ENCODE measurements at regions not wholly inside any gene's neighbourhood (a gene's known extent, or its start where the extent isn't known, plus 50 kb on each side); places are given as distances from the start of the nearest gene placed in this dataset.

GRCh38 chr20:52746770-52747169 lies 225.4 kb upstream of the TSHZ2 start:
- WGBS: 82% methylated on average over 6 of the region's 6 CpGs
- Histone ChIP-seq H3K36me3 (no peaks in the 10 kb centered on the region), H3K27ac (no peak overlapping the region), H3K4me1 (replicated peaks) (no peaks in the 10 kb centered on the region), H3K9me3 (no peaks in the 10 kb centered on the region), H3K27me3 (replicated peaks; ENCODE audit: insufficient read depth) (no peaks in the 10 kb centered on the region), H3K4me3 (no peak overlapping the region)
- DNase-seq (ENCODE audit: low spot score): no peak
- intact Hi-C loops (cut with DNase I): no loop called here
- TF ChIP-seq POLR2A (IDR thresholded peaks at IDR 0.05) (no peak), CTCF (IDR thresholded peaks at IDR 0.05) (no peak), POLR2AphosphoS5 (IDR thresholded peaks at IDR 0.05) (no peak)

GRCh38 chr20:52746190-52746589 lies 226.0 kb upstream of the TSHZ2 start:
- no peaks in the 10 kb centered on the region for H3K4me1 ChIP-seq (replicated peaks)
- no peaks in the 10 kb centered on the region for H3K9me3 ChIP-seq
- TF ChIP-seq POLR2A (IDR thresholded peaks at IDR 0.05) (no peak), POLR2AphosphoS5 (IDR thresholded peaks at IDR 0.05) (no peak)
- WGBS: 94% methylated on average over 6 of the region's 6 CpGs
- H3K27me3 ChIP-seq (replicated peaks; ENCODE audit: insufficient read depth): no peaks in the 10 kb centered on the region
- H3K4me3 ChIP-seq: no peak overlapping the region
- H3K36me3 ChIP-seq: no peaks in the 10 kb centered on the region
- no peak for DNase-seq (ENCODE audit: low spot score)
- H3K27ac ChIP-seq: no peak overlapping the region
- intact Hi-C loops (cut with DNase I): no loop called here

GRCh38 chr20:52744441-52744840 lies 227.7 kb upstream of the TSHZ2 start:
- TF ChIP-seq POLR2A (IDR thresholded peaks at IDR 0.05): no peak
- TF ChIP-seq POLR2AphosphoS5 (IDR thresholded peaks at IDR 0.05): no peak
- no peak for TF ChIP-seq CTCF (IDR thresholded peaks at IDR 0.05)
- no peak for DNase-seq (ENCODE audit: low spot score)
- intact Hi-C loops (cut with DNase I): no loop called here
- Histone ChIP-seq H3K4me1 (replicated peaks) (no peaks in the 10 kb centered on the region), H3K36me3 (no peaks in the 10 kb centered on the region), H3K27ac (no peak overlapping the region), H3K27me3 (replicated peaks; ENCODE audit: insufficient read depth) (no peaks in the 10 kb centered on the region), H3K4me3 (no peak overlapping the region), H3K9me3 (no peaks in the 10 kb centered on the region)
- WGBS: 62% methylated on average over 3 of the region's 3 CpGs

- 54% methylated on average over 6 of the region's 6 CpGs for WGBS
Observed at GRCh38 chr20:52738081-52738480, 234.1 kb upstream of the TSHZ2 start.

GRCh38 chr20:52736507-52736906 lies 235.7 kb upstream of the TSHZ2 start:
- 80% methylated on average over 2 of the region's 2 CpGs for WGBS
- intact Hi-C loops (cut with DNase I): no loop called here
- H3K27me3 ChIP-seq (replicated peaks; ENCODE audit: insufficient read depth): no peaks in the 10 kb centered on the region
- no peaks in the 10 kb centered on the region for H3K4me1 ChIP-seq (replicated peaks)
- no peaks in the 10 kb centered on the region for H3K9me3 ChIP-seq
- no peak for DNase-seq (ENCODE audit: low spot score)
- TF ChIP-seq POLR2A (IDR thresholded peaks at IDR 0.05): no peak
- no peak for TF ChIP-seq CTCF (IDR thresholded peaks at IDR 0.05)
- no peak for TF ChIP-seq POLR2AphosphoS5 (IDR thresholded peaks at IDR 0.05)
- no peak overlapping the region for H3K4me3 ChIP-seq
- H3K36me3 ChIP-seq: no peaks in the 10 kb centered on the region
- H3K27ac ChIP-seq: no peak overlapping the region

More at GRCh38 chr20:52738081-52738480, 234.1 kb upstream of the TSHZ2 start:
- H3K4me3 ChIP-seq: no peak overlapping the region
- intact Hi-C loops (cut with DNase I): no loop called here
- no peak for TF ChIP-seq CTCF (IDR thresholded peaks at IDR 0.05)
- no peak for TF ChIP-seq POLR2AphosphoS5 (IDR thresholded peaks at IDR 0.05)
- no peak for TF ChIP-seq POLR2A (IDR thresholded peaks at IDR 0.05)
- no peak overlapping the region for H3K27ac ChIP-seq
- no peaks in the 10 kb centered on the region for H3K9me3 ChIP-seq
- DNase-seq (ENCODE audit: low spot score): no peak
- no peaks in the 10 kb centered on the region for H3K36me3 ChIP-seq
- H3K4me1 ChIP-seq (replicated peaks): no peaks in the 10 kb centered on the region
- no peaks in the 10 kb centered on the region for H3K27me3 ChIP-seq (replicated peaks; ENCODE audit: insufficient read depth)

Data from prostate gland (tissue), 2 donors.